Sigmoid colon (tissue), 6 donors: ENCODE measurements at regions not wholly inside any gene's neighbourhood (a gene's known extent, or its start where the extent isn't known, plus 50 kb on each side); places are given as distances from the start of the nearest gene placed in this dataset.
"Not testable (repeated sequence)": the region's sequence is repeated elsewhere in the genome, so short reads cannot be mapped to it uniquely, and the experiment has no call there.

Experiments
- DNase-seq: peaks from one replicate; pipeline ENCODE4 v3.0.0-alpha.2; 2019
- H3K27ac ChIP-seq, 4 donors: fragments of 200-600 bp; sonication (generic); one replicate each; pipeline ENCODE4 v1.5.1; 2016 to 2019; ENCODE audit warnings: mild to moderate bottlenecking in 1 of 4
- H3K27me3 ChIP-seq, 3 donors: fragments of 200-600 bp; sonication (generic); one replicate each; pipeline ENCODE4 v1.5.1; 2019; ENCODE audit warnings: mild to moderate bottlenecking in 1 of 3
- H3K36me3 ChIP-seq, 4 donors: fragments of 200-600 bp; sonication (generic); one replicate each; pipeline ENCODE4 v1.5.1; 2016 to 2019
- H3K4me1 ChIP-seq, 4 donors: fragments of 200-600 bp; sonication (generic); one replicate each; pipeline ENCODE4 v1.5.1; 2017 to 2019
- H3K4me3 ChIP-seq, 4 donors: fragments of 200-600 bp; sonication (generic); one replicate each; pipeline ENCODE4 v1.5.1; 2017 to 2019; ENCODE audit warnings: mild to moderate bottlenecking in 2 of 4, moderate library complexity in 1 of 4
- H3K9me3 ChIP-seq, 4 donors: fragments of 200-600 bp in 3 of 4; sonication (generic) in 3 of 4; one replicate each; pipeline versions ENCODE4 v1.5.1 to v1.6.1; 2013 to 2019
- CTCF ChIP-seq, 4 experiments: fragments of 450-650 bp in 3 of 4; fragments of 200-600 bp in 1 of 4; IDR thresholded peaks; one replicate each; pipeline ENCODE4 v1.5.1; 2016 to 2019; ENCODE audit warnings: antibody characterized with exemption in 4 of 4, mild to moderate bottlenecking in 3 of 4, moderate library complexity in 2 of 4
- EP300 ChIP-seq, 4 donors: sonication (generic); formaldehyde crosslinking; IDR thresholded peaks; one replicate each; pipeline ENCODE4 v1.6.1; 2017; ENCODE audit warnings: antibody characterized with exemption in 4 of 4
- POLR2A ChIP-seq, 2 donors: fragments of 450-650 bp; IDR thresholded peaks; one replicate each; pipeline ENCODE4 v1.6.1; 2016; ENCODE audit warnings: antibody characterized with exemption in 2 of 2, mild to moderate bottlenecking in 2 of 2, moderate library complexity in 2 of 2
- POLR2AphosphoS5 ChIP-seq, 4 donors: sonication (generic); formaldehyde crosslinking; IDR thresholded peaks; one replicate each; pipeline ENCODE4 v1.6.1; 2017; ENCODE audit warnings: antibody characterized with exemption in 4 of 4
- WGBS, 2 donors: extraction: QIAGEN DNeasy Blood & Tissue Kit; methylation state at CpG; one replicate each; pipeline ENCODE4 v1.1.7; 2013; 5-methylcytosine and 5-hydroxymethylcytosine counted together
- intact Hi-C: fragments of 100-400 bp; cut with DNase I; formaldehyde crosslinking; loops from one replicate; pipeline ENCODE4 v1.15.1; 2023
- donor health status: healthy with polysubstance abuse.
- donor health status: healthy.

DNA sequence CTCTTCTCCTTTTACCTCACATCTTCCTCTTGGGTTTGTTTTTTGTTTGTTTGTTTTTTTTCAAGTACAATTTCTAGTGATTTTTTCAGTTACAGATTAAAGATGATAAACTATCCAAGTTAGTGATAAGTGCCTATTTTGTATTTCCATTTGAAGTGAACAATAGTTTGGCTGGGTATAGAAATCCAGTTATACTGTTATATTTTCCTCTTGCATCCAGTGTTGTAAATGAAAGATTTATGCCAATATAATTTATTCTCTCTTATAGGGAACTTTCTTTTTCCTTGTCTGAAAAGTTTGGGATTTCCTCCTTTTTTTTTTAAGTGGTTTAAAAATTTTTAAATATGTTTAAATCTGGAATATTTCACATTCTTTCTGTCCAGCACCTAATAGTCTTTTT lies 169.4 kb downstream of the CPEB2 start:
- H3K4me3 ChIP-seq = no peak overlapping the region
- intact Hi-C loops = no loop called here
- TF ChIP-seq POLR2A (IDR thresholded peaks at IDR 0.05) = no peak

GRCh38 chr4:15173251-15173650 lies 171.0 kb downstream of the CPEB2 start:
- Histone ChIP-seq H3K27ac (no peak overlapping the region), H3K27me3 (no peaks in the 10 kb centered on the region), H3K4me1 (no peaks in the 10 kb centered on the region), H3K9me3 (peaks cover 0 to 4% (median 0%) of the 10 kb centered on the region in 4 donors), H3K4me3 (no peak overlapping the region), H3K36me3 (no peaks in the 10 kb centered on the region)
- TF ChIP-seq POLR2AphosphoS5 (IDR thresholded peaks at IDR 0.05) (no peak), POLR2A (IDR thresholded peaks at IDR 0.05) (no peak), EP300 (IDR thresholded peaks at IDR 0.05) (no peak), CTCF (IDR thresholded peaks at IDR 0.05) (no peak)
- WGBS, 2 donors = 74 to 83% methylated on average over 4 of the region's 4 CpGs
- intact Hi-C loops = no loop called here
- DNase-seq = no peak

More for the DNA sequence above, 169.4 kb downstream of the CPEB2 start:
- Histone ChIP-seq H3K4me1 (no peaks in the 10 kb centered on the region), H3K36me3 (no peaks in the 10 kb centered on the region), H3K9me3 (peaks cover 0 to 4% (median 0%) of the 10 kb centered on the region in 4 donors), H3K27me3 (no peaks in the 10 kb centered on the region), H3K27ac (no peak overlapping the region)
- no peak for DNase-seq

GRCh38 chr4:15174168-15174567 lies 171.9 kb downstream of the CPEB2 start:
- H3K4me3 ChIP-seq, H3K27ac ChIP-seq, H3K36me3 ChIP-seq, H3K27me3 ChIP-seq, H3K9me3 ChIP-seq, DNase-seq, H3K4me1 ChIP-seq, intact Hi-C loops: not testable (repeated sequence)
- WGBS, 2 donors = 81 to 83% methylated on average over 11 to 12 of the region's 16 CpGs

DNA sequence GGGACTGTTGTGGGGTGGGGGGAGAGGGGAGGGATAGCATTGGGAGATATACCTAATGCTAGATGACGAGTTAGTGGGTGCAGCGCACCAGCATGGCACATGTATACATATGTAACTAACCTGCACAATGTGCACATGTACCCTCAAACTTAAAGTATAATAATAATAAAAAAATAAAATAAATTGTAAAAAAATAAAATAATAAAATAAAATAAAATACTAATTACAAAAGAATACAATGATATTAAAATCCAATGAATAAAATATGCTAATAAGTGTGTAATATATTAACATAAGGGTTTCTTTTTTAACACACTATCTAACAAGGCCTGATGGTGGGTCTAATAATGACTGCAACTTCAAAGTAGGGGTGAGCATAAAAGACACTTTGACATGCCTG lies 177.6 kb downstream of the CPEB2 start:
- H3K27me3 ChIP-seq, H3K9me3 ChIP-seq, H3K4me3 ChIP-seq, H3K4me1 ChIP-seq, intact Hi-C loops, H3K27ac ChIP-seq, DNase-seq, H3K36me3 ChIP-seq: not testable (repeated sequence)
- WGBS, 2 donors = 55 to 94% methylated on average over 2 of the region's 2 CpGs

DNA sequence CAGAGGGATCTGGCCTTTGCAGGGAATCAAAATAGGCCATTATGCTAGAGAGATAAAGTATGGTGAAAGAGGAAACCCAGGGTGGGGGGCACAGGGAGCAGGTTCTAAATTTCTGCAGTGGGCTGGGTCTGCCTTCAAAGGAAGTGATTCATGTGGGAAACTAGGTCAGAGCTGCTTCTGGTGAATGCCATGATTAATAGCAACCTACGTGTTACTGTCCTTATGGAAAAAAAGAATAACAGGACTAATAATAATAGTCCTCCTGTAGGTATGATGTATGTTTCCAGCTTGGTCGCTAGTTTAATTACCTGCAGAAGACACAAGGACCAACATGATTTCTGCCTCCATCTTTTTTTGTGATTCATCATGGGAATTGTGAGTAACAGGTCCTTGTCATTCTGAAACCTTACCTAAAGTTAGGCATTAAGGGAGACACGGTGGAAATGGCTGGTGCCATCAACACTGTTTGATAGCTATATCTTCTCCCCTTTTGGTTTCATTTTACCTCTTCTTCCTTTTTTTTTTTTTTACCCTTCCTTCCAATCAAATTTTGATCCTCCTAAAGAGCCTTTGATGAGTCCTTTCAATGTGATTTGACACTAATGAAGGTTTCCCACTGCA lies 180.4 kb downstream of the CPEB2 start:
- Histone ChIP-seq H3K4me1 (no peaks in the 10 kb centered on the region), H3K9me3 (no peaks in the 10 kb centered on the region), H3K36me3 (no peaks in the 10 kb centered on the region), H3K27me3 (no peaks in the 10 kb centered on the region), H3K4me3 (no peak overlapping the region), H3K27ac (no peak overlapping the region)
- no peak for TF ChIP-seq EP300 (IDR thresholded peaks at IDR 0.05)
- no peak for TF ChIP-seq POLR2AphosphoS5 (IDR thresholded peaks at IDR 0.05)
- no peak for TF ChIP-seq POLR2A (IDR thresholded peaks at IDR 0.05)
- no peak for TF ChIP-seq CTCF (IDR thresholded peaks at IDR 0.05)
- intact Hi-C loops = no loop called here
- no peak for DNase-seq
- 66 to 69% methylated on average over 3 of the region's 3 CpGs for WGBS, 2 donors

DNA sequence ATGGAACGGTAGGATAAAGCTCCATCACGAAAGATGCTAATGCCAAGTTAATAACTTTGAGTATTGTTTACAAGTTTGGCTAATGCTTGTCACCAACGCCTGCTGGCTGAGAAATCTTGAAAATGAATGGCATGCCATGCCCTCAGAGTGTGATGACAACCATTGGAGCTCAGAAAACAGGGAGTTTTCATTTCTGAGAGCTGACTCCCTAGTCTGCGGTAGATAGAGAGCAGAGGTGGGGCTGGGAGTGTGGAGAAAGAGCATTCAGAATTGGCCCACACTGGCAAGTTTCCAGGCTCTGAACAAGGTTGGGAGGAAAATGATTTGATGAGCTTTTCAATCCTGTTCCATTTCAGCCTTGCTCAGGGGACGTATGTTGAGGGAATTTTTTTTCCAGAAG lies 183.9 kb downstream of the CPEB2 start:
- intact Hi-C loops = no loop called here
- Histone ChIP-seq H3K9me3 (no peaks in the 10 kb centered on the region), H3K36me3 (no peaks in the 10 kb centered on the region), H3K4me1 (no peaks in the 10 kb centered on the region), H3K27ac (no peak overlapping the region), H3K4me3 (no peak overlapping the region), H3K27me3 (no peaks in the 10 kb centered on the region)
- 57 to 75% methylated on average over 5 of the region's 5 CpGs for WGBS, 2 donors
- no peak for DNase-seq
- TF ChIP-seq POLR2A (IDR thresholded peaks at IDR 0.05) (no peak), CTCF (IDR thresholded peaks at IDR 0.05) (no peak), EP300 (IDR thresholded peaks at IDR 0.05) (no peak), POLR2AphosphoS5 (IDR thresholded peaks at IDR 0.05) (no peak)
